Stimulated activated CD4-positive, alpha-beta T cell treated with anti-CD3 and anti-CD28 coated beads, Interleukin-4, amount 100 ng/mL, for 24 hours (primary cell): ENCODE measurements at regions not wholly inside any gene's neighbourhood (a gene's known extent, or its start where the extent isn't known, plus 50 kb on each side); places are given as distances from the start of the nearest gene placed in this dataset.
"Not testable (repeated sequence)": the region's sequence is repeated elsewhere in the genome, so short reads cannot be mapped to it uniquely, and the experiment has no call there.

Experiments used
- DNase-seq: peaks from one replicate; pipeline ENCODE4 v3.0.0-alpha.2; 2020

GRCh38 chr16:29217104-29217751 is 189.3 kb downstream of the NPIPB11 start:
- not testable (repeated sequence) for DNase-seq

GRCh38 chr16:29213770-29214169 is 192.7 kb downstream of the NPIPB11 start:
- not testable (repeated sequence) for DNase-seq

- not testable (repeated sequence) for DNase-seq
Observed at GRCh38 chr16:29213251-29213650, 193.3 kb downstream of the NPIPB11 start.

GRCh38 chr16:29212084-29213027 is 194.2 kb downstream of the NPIPB11 start:
- DNase-seq = not testable (repeated sequence)

- not testable (repeated sequence) for DNase-seq
Observed at GRCh38 chr16:29211456-29211855, 195.1 kb downstream of the NPIPB11 start.

- DNase-seq = not testable (repeated sequence)
Observed at GRCh38 chr16:29210299-29211150, 196.0 kb downstream of the NPIPB11 start.

- DNase-seq = not testable (repeated sequence)
Observed at GRCh38 chr16:29206120-29206519, 200.4 kb downstream of the NPIPB11 start.

GRCh38 chr16:29205151-29205550 is 201.4 kb downstream of the NPIPB11 start:
- DNase-seq = not testable (repeated sequence)

GRCh38 chr16:29204806-29205135 is 201.7 kb downstream of the NPIPB11 start:
- DNase-seq = no peak

GRCh38 chr16:29203933-29204805 is 202.3 kb downstream of the NPIPB11 start:
- DNase-seq = not testable (repeated sequence)

- not testable (repeated sequence) for DNase-seq
Observed at GRCh38 chr16:29203046-29203932, 203.2 kb downstream of the NPIPB11 start.

GRCh38 chr16:29202642-29203041 is 203.9 kb downstream of the NPIPB11 start:
- not testable (repeated sequence) for DNase-seq

- not testable (repeated sequence) for DNase-seq
Observed at GRCh38 chr16:29202025-29202632, 204.4 kb downstream of the NPIPB11 start.

- DNase-seq = not testable (repeated sequence)
Observed at GRCh38 chr16:29201296-29202024, 205.1 kb downstream of the NPIPB11 start.

GRCh38 chr16:29200681-29201080 is 205.8 kb downstream of the NPIPB11 start:
- not testable (repeated sequence) for DNase-seq

- not testable (repeated sequence) for DNase-seq
Observed at GRCh38 chr16:29200135-29200601, 206.3 kb downstream of the NPIPB11 start.

GRCh38 chr16:29199626-29200025 is 206.9 kb downstream of the NPIPB11 start:
- DNase-seq = not testable (repeated sequence)

- DNase-seq = no peak
Observed at GRCh38 chr16:29198731-29199521, 207.6 kb downstream of the NPIPB11 start.

GRCh38 chr16:29198231-29198630 is 208.3 kb downstream of the NPIPB11 start:
- no peak for DNase-seq
